ENCODE measurements at regions not wholly inside any gene's neighbourhood (a gene's known extent, or its start where the extent isn't known, plus 50 kb on each side); places are given as distances from the start of the nearest gene placed in this dataset.

- TF ChIP-seq POLR2A (IDR thresholded peaks at IDR 0.05; ENCODE audit: low read depth, low read length) (no peak), CTCF (IDR thresholded peaks at IDR 0.05 in 2 of 3, conservative IDR thresholded peaks at IDR 0.05 in 1 of 3; ENCODE audit: control insufficient read depth in 2 of 3, extremely low read depth in 1 of 3, insufficient read depth in 1 of 3, low read depth in 3 of 3, low read length in 3 of 3) (no peak), JUNB (IDR thresholded peaks at IDR 0.05) (no peak), REST (IDR thresholded peaks at IDR 0.05; ENCODE audit: low read depth, low read length) (no peak), CBFB (IDR thresholded peaks at IDR 0.05; ENCODE audit: low read depth) (no peak), PBX3 (IDR thresholded peaks at IDR 0.05; ENCODE audit: insufficient replicate concordance, low read depth, low read length) (no peak)
Measured at GRCh38 chr7:118586248-118586647, 361.7 kb downstream of the ANKRD7 start.
